ENCODE measurements at regions not wholly inside any gene's neighbourhood (a gene's known extent, or its start where the extent isn't known, plus 50 kb on each side); places are given as distances from the start of the nearest gene placed in this dataset.

GRCh38 chr10:111522141-111522540 is 445.3 kb downstream of the ADRA2A start:
- DNase-seq = no peak

- no peak for DNase-seq
These were observed 445.7 kb downstream of the ADRA2A start for GRCh38 chr10:111522551-111522950.

- DNase-seq = no peak
These were observed 446.2 kb downstream of the ADRA2A start for GRCh38 chr10:111523016-111523415.

GRCh38 chr10:111524134-111524533 is 447.3 kb downstream of the ADRA2A start:
- DNase-seq = no peak

GRCh38 chr10:111525696-111526095 is 448.9 kb downstream of the ADRA2A start:
- no peak for DNase-seq

- DNase-seq = peak in 1 of 4 experiments; percentile 0
These were observed 454.9 kb downstream of the ADRA2A start for GRCh38 chr10:111531690-111532089.

GRCh38 chr10:111532139-111532538 is 455.3 kb downstream of the ADRA2A start:
- no peak for DNase-seq

- no peak for DNase-seq
These were observed 462.4 kb downstream of the ADRA2A start for GRCh38 chr10:111539246-111539645.

GRCh38 chr10:111543854-111544253 is 467.0 kb downstream of the ADRA2A start:
- no peak for DNase-seq

GRCh38 chr10:111545861-111546605 is 469.2 kb downstream of the ADRA2A start:
- DNase-seq = no peak

GRCh38 chr10:111548084-111548726 is 471.4 kb downstream of the ADRA2A start:
- DNase-seq = no peak

GRCh38 chr10:111551001-111551400 is 474.2 kb downstream of the ADRA2A start:
- DNase-seq = no peak

GRCh38 chr10:111556666-111557065 is 479.8 kb downstream of the ADRA2A start:
- no peak for DNase-seq

GRCh38 chr10:111558211-111558610 is 481.4 kb downstream of the ADRA2A start:
- no peak for DNase-seq

- DNase-seq = no peak
These were observed 483.2 kb downstream of the ADRA2A start for GRCh38 chr10:111560027-111560426.

GRCh38 chr10:111561124-111561523 is 484.3 kb downstream of the ADRA2A start:
- DNase-seq = no peak

GRCh38 chr10:111565542-111565941 is 488.7 kb downstream of the ADRA2A start:
- no peak for DNase-seq

- DNase-seq = no peak
These were observed 501.2 kb downstream of the ADRA2A start for GRCh38 chr10:111578076-111578475.

- DNase-seq = no peak
These were observed 502.6 kb downstream of the ADRA2A start for GRCh38 chr10:111579473-111579872.

GRCh38 chr10:111590703-111591102 is 513.9 kb downstream of the ADRA2A start:
- DNase-seq = no peak

GRCh38 chr10:111593578-111593977 is 516.7 kb downstream of the ADRA2A start:
- no peak for DNase-seq

- DNase-seq = no peak
These were observed 518.3 kb downstream of the ADRA2A start for GRCh38 chr10:111595173-111595572.

- peak; percentile 64 to 77 (median 72) for DNase-seq
These were observed 521.7 kb downstream of the ADRA2A start for GRCh38 chr10:111598433-111599059.

GRCh38 chr10:111599943-111600342 is 523.1 kb downstream of the ADRA2A start:
- DNase-seq = no peak
